Astrocyte (in vitro differentiated cells and primary cell): ENCODE measurements at regions not wholly inside any gene's neighbourhood (a gene's known extent, or its start where the extent isn't known, plus 50 kb on each side); places are given as distances from the start of the nearest gene placed in this dataset.

Experiments used
- DNase-seq: peaks from one replicate; pipeline ENCODE4 v3.0.0-alpha.2; 2010; ENCODE audit warnings: low read depth
- FAIRE-seq: peaks from 2 replicates; lab custom pipeline; 2011; peaks lifted over from hg19 to GRCh38; lab: Jason Lieb, UNC
- H2AFZ ChIP-seq: 2 replicates; pipeline ENCODE4 v1.6.0; 2012; ENCODE audit warnings: low read depth, low read length, inconsistent platforms
- H3K27ac ChIP-seq: 2 replicates; pipeline ENCODE4 v1.5.1; 2011; ENCODE audit warnings: low read depth, low read length, inconsistent platforms
- H3K27me3 ChIP-seq: 2 replicates; pipeline ENCODE4 v1.6.0; 2011; ENCODE audit warnings: low read length, inconsistent platforms; ENCODE audit not compliant: insufficient read depth
- H3K36me3 ChIP-seq: 2 replicates; pipeline ENCODE4 v1.5.1; 2011; ENCODE audit warnings: low read length, inconsistent platforms; ENCODE audit not compliant: insufficient read depth
- H3K4me1 ChIP-seq: 2 replicates; pipeline ENCODE4 v1.5.1; 2011; ENCODE audit warnings: low read length, inconsistent platforms; ENCODE audit not compliant: insufficient read depth
- H3K4me2 ChIP-seq: 2 replicates; pipeline ENCODE4 v1.6.0; 2012; ENCODE audit warnings: low read length, inconsistent platforms
- H3K4me3 ChIP-seq: 2 replicates; pipeline ENCODE4 v1.5.1; 2011; ENCODE audit warnings: low read depth, mild to moderate bottlenecking, low read length, inconsistent platforms; ENCODE audit not compliant: insufficient read depth
- H3K79me2 ChIP-seq: 2 replicates; pipeline ENCODE4 v1.6.0; 2012; ENCODE audit warnings: mild to moderate bottlenecking, low read length, inconsistent platforms; ENCODE audit not compliant: insufficient read depth
- H3K9ac ChIP-seq: 2 replicates; pipeline ENCODE4 v1.6.0; 2012; ENCODE audit warnings: mild to moderate bottlenecking, low read length, inconsistent platforms
- H3K9me3 ChIP-seq: 2 replicates; pipeline ENCODE4 v1.5.1; 2012; ENCODE audit warnings: low read depth, mild to moderate bottlenecking, low read length, inconsistent platforms; ENCODE audit not compliant: insufficient read depth
- H4K20me1 ChIP-seq: 2 replicates; pipeline ENCODE4 v1.6.0; 2012; ENCODE audit warnings: low read length, inconsistent platforms; ENCODE audit not compliant: insufficient read depth
- H3K27ac Mint-ChIP-seq: one replicate; pipeline ENCODE4 v1.8.0; 2021; ENCODE audit warnings: mild to moderate bottlenecking, mixed read lengths; ENCODE audit not compliant: unreplicated experiment
- H3K27me3 Mint-ChIP-seq: one replicate; pipeline ENCODE4 v1.8.0; 2021; ENCODE audit warnings: low read depth, mixed read lengths; ENCODE audit not compliant: unreplicated experiment
- H3K36me3 Mint-ChIP-seq: one replicate; pipeline ENCODE4 v1.8.0; 2021; ENCODE audit warnings: low read depth, mixed read lengths; ENCODE audit not compliant: unreplicated experiment
- H3K4me1 Mint-ChIP-seq: one replicate; pipeline ENCODE4 v1.8.0; 2021; ENCODE audit warnings: low read depth, mixed read lengths; ENCODE audit not compliant: unreplicated experiment
- H3K4me3 Mint-ChIP-seq: one replicate; pipeline ENCODE4 v1.8.0; 2021; ENCODE audit warnings: mild to moderate bottlenecking, moderate library complexity, mixed read lengths; ENCODE audit not compliant: unreplicated experiment
- H3K9me3 Mint-ChIP-seq: one replicate; pipeline ENCODE4 v1.8.0; 2021; ENCODE audit warnings: mild to moderate bottlenecking, mixed read lengths; ENCODE audit not compliant: unreplicated experiment
- CTCF ChIP-seq: IDR thresholded peaks from 2 replicates; pipeline ENCODE4 v1.5.1; 2011; ENCODE audit warnings: low read depth, mild to moderate bottlenecking, inconsistent platforms, low read length, moderate library complexity; ENCODE audit not compliant: insufficient read depth
- EZH2 ChIP-seq: IDR thresholded peaks from 2 replicates; pipeline ENCODE4 v1.6.1; 2012; ENCODE audit warnings: mild to moderate bottlenecking, low read length, inconsistent platforms; ENCODE audit not compliant: insufficient read depth

DNA sequence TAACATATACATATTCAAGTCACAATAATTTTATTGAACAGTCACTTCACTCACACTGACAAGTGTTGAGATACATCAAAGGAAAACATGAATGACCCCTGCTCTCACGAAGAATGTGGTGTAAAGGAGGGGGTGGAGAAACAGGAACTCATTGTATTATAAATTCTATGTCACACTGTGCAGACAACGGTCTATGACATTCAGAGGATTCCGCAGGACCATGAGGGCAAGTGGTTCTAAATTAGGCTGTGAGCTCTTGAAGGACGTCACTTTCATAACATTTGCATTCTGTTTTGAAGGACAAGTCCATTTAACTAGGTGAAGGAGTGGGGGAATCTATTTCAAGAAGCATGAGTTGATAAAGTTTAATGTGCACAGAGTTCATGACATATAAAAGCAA, 415.2 kb upstream of the HS3ST1 start:
- Mint-ChIP-seq H3K4me3 (no peak overlapping the region), H3K27me3 (no peaks in the 10 kb centered on the region), H3K27ac (no peak overlapping the region), H3K4me1 (no peaks in the 10 kb centered on the region), H3K36me3 (no peaks in the 10 kb centered on the region), H3K9me3 (no peaks in the 10 kb centered on the region)
- H3K27me3 ChIP-seq = no peaks in the 10 kb centered on the region
- no peak overlapping the region for H3K4me3 ChIP-seq
- TF ChIP-seq CTCF = no peak
- no peak for TF ChIP-seq EZH2
- no peaks in the 10 kb centered on the region for H3K79me2 ChIP-seq
- no peak overlapping the region for H2AFZ ChIP-seq
- FAIRE-seq (no peak), DNase-seq (no peak)
- no peak overlapping the region for H3K9ac ChIP-seq
- H3K4me2 ChIP-seq = no peak overlapping the region
- H3K27ac ChIP-seq = no peak overlapping the region
- H4K20me1 ChIP-seq = no peaks in the 10 kb centered on the region
- no peaks in the 10 kb centered on the region for H3K36me3 ChIP-seq
- H3K9me3 ChIP-seq = no peaks in the 10 kb centered on the region
- no peaks in the 10 kb centered on the region for H3K4me1 ChIP-seq

DNA sequence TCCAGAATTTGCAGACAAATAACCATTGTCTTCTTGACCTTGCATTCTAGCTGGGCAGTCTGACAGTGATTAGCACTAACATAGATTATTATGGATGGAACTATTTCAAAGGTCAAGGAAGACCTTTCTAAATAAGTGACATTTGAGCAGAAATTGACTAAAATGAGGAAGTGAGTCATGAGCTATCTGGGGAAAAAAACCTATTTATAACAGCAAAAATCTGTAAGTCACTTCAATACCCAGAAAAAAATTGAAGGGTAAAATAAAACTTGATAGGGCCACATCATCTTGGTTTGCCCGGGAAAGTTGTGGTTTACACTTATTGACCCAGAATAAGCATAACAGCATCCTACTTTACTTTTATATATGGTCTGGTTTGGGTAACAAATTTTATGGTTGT, 414.6 kb upstream of the HS3ST1 start:
- H3K9me3 Mint-ChIP-seq = no peaks in the 10 kb centered on the region
- Histone ChIP-seq H3K27me3 (no peaks in the 10 kb centered on the region), H4K20me1 (no peaks in the 10 kb centered on the region), H3K4me1 (no peaks in the 10 kb centered on the region), H3K27ac (no peak overlapping the region), H3K4me3 (no peak overlapping the region), H3K79me2 (no peaks in the 10 kb centered on the region), H3K4me2 (no peak overlapping the region), H2AFZ (no peak overlapping the region), H3K36me3 (no peaks in the 10 kb centered on the region), H3K9me3 (no peaks in the 10 kb centered on the region), H3K9ac (no peak overlapping the region)
- no peaks in the 10 kb centered on the region for H3K27me3 Mint-ChIP-seq
- no peaks in the 10 kb centered on the region for H3K4me1 Mint-ChIP-seq
- TF ChIP-seq CTCF = no peak
- TF ChIP-seq EZH2 = no peak
- H3K4me3 Mint-ChIP-seq = no peak overlapping the region
- no peak for FAIRE-seq
- H3K36me3 Mint-ChIP-seq = no peaks in the 10 kb centered on the region
- no peak overlapping the region for H3K27ac Mint-ChIP-seq
- no peak for DNase-seq

GRCh38 chr4:11842620-11843263, 414.0 kb upstream of the HS3ST1 start:
- no peaks in the 10 kb centered on the region for H3K4me1 Mint-ChIP-seq
- no peak overlapping the region for H3K4me3 Mint-ChIP-seq
- no peaks in the 10 kb centered on the region for H3K79me2 ChIP-seq
- H3K27me3 ChIP-seq = no peaks in the 10 kb centered on the region
- H3K9me3 Mint-ChIP-seq = no peaks in the 10 kb centered on the region
- no peaks in the 10 kb centered on the region for H3K4me1 ChIP-seq
- H3K27me3 Mint-ChIP-seq = no peaks in the 10 kb centered on the region
- TF ChIP-seq CTCF (no peak), EZH2 (no peak)
- no peak overlapping the region for H3K27ac ChIP-seq
- FAIRE-seq (no peak), DNase-seq (no peak)
- H3K9me3 ChIP-seq = no peaks in the 10 kb centered on the region
- H3K9ac ChIP-seq = no peak overlapping the region
- H3K36me3 ChIP-seq = no peaks in the 10 kb centered on the region
- no peak overlapping the region for H2AFZ ChIP-seq
- H4K20me1 ChIP-seq = no peaks in the 10 kb centered on the region
- H3K36me3 Mint-ChIP-seq = no peaks in the 10 kb centered on the region
- no peak overlapping the region for H3K4me3 ChIP-seq
- no peak overlapping the region for H3K27ac Mint-ChIP-seq
- H3K4me2 ChIP-seq = no peak overlapping the region
